B cell (primary cell): ENCODE measurements at regions not wholly inside any gene's neighbourhood (a gene's known extent, or its start where the extent isn't known, plus 50 kb on each side); places are given as distances from the start of the nearest gene placed in this dataset.

Experiments
- ATAC-seq: fragments of 200-7000 bp; cut with Tn5 transposase; one replicate; pipeline ENCODE4 v1.10.0; 2021; ENCODE audit warnings: low read depth, mild to moderate bottlenecking, moderate number of reproducible peaks, moderate library complexity
- CTCF ChIA-PET: fragments of 350-600 bp; sonication (Branson Sonifier 250); formaldehyde crosslinking; loops from one replicate; lab custom pipeline; 2021; ENCODE audit warnings: antibody characterized with exemption, inconsistent platforms; lab: Charles Lee
- POLR2A ChIA-PET: fragments of 350-600 bp; sonication (Branson Sonifier 250); formaldehyde crosslinking; loops from one replicate; lab custom pipeline; 2021; ENCODE audit warnings: antibody characterized with exemption; lab: Charles Lee
- DNase-seq: peaks from one replicate; pipeline ENCODE4 v3.0.0; 2013
- H2AFZ ChIP-seq: 2 replicates; pipeline ENCODE4 v1.6.1; 2012; ENCODE audit warnings: mild to moderate bottlenecking, low read depth, low read length; ENCODE audit not compliant: insufficient read depth, poor library complexity, severe bottlenecking
- H3K27ac ChIP-seq, 2 donors: 1 replicate in 1 of 2; 2 replicates in 1 of 2; pipeline ENCODE4 v1.5.1; 2012 to 2013; ENCODE audit warnings: low read length in 2 of 2, mild to moderate bottlenecking in 2 of 2, moderate library complexity in 1 of 2
- H3K27me3 ChIP-seq, 4 experiments: fragments of 200-600 bp in 1 of 4; sonication (generic) in 1 of 4; replicated peaks in 1 of 4; 1 replicate in 2 of 4; 2 replicates in 2 of 4; pipeline versions ENCODE4 v1.6.1 to v1.7.0; 2013 to 2016; ENCODE audit warnings: low read length in 3 of 4, mild to moderate bottlenecking in 2 of 4, mixed read lengths in 1 of 4, moderate library complexity in 1 of 4; ENCODE audit not compliant: insufficient read depth in 4 of 4, control insufficient read depth in 3 of 4; ENCODE audit errors: control extremely low read depth in 1 of 4
- H3K36me3 ChIP-seq, 2 experiments: replicated peaks in 1 of 2; 1 replicate in 1 of 2; 2 replicates in 1 of 2; pipeline versions ENCODE4 v1.6.1 to v1.7.1; 2013; ENCODE audit warnings: low read length in 1 of 2; ENCODE audit not compliant: insufficient read depth in 2 of 2, control insufficient read depth in 1 of 2; ENCODE audit errors: control extremely low read depth in 1 of 2, extremely low read depth in 1 of 2
- H3K4me1 ChIP-seq, 2 donors: fragments of 200-600 bp in 1 of 2; sonication (generic) in 1 of 2; 1 replicate in 1 of 2; 2 replicates in 1 of 2; pipeline versions ENCODE4 v1.5.1 to v1.6.1; 2013 to 2017; ENCODE audit warnings: low read length in 2 of 2; ENCODE audit not compliant: control insufficient read depth in 2 of 2, insufficient read depth in 2 of 2
- H3K4me2 ChIP-seq: replicated peaks from 2 replicates; pipeline ENCODE3; 2012; ENCODE audit warnings: mild to moderate bottlenecking, low read depth, low read length; ENCODE audit not compliant: poor library complexity, severe bottlenecking
- H3K4me3 ChIP-seq, 5 experiments: fragments of 200-600 bp in 1 of 5; sonication (generic) in 1 of 5; 1 replicate in 3 of 5; 2 replicates in 2 of 5; pipeline versions ENCODE4 v1.5.1 to v1.7.0; 2011 to 2016; ENCODE audit warnings: low read length in 4 of 5, mild to moderate bottlenecking in 4 of 5, low read depth in 2 of 5, control low read depth in 1 of 5, moderate library complexity in 1 of 5; ENCODE audit not compliant: insufficient read depth in 1 of 5; ENCODE audit errors: control extremely low read depth in 1 of 5, extremely low read depth in 1 of 5
- H3K79me2 ChIP-seq: fragments of 200-600 bp; sonication (generic); one replicate; pipeline ENCODE4 v1.6.0; 2016; ENCODE audit warnings: low read length; ENCODE audit not compliant: control insufficient read depth, insufficient read depth
- H3K9ac ChIP-seq: fragments of 200-600 bp; sonication (generic); 2 replicates; pipeline ENCODE4 v1.6.1; 2017; ENCODE audit warnings: mild to moderate bottlenecking, low read length, moderate library complexity
- H3K9me3 ChIP-seq, 3 donors: one replicate each; pipeline versions ENCODE4 v1.6.1 to v1.7.1; 2013; ENCODE audit warnings: low read length in 2 of 3; ENCODE audit not compliant: control insufficient read depth in 2 of 3, insufficient read depth in 1 of 3; ENCODE audit errors: control extremely low read depth in 1 of 3
- H4K20me1 ChIP-seq: 2 replicates; pipeline ENCODE4 v1.6.0; 2012; ENCODE audit warnings: mild to moderate bottlenecking, low read length; ENCODE audit not compliant: insufficient read depth, control insufficient read depth, poor library complexity, severe bottlenecking
- H3K27ac Mint-ChIP-seq: one replicate; pipeline ENCODE4 v1.8.0; 2021; ENCODE audit warnings: mixed read lengths
- H3K27me3 Mint-ChIP-seq: one replicate; pipeline ENCODE4 v1.8.0; 2021; ENCODE audit warnings: mixed read lengths
- H3K4me1 Mint-ChIP-seq: one replicate; pipeline ENCODE4 v1.8.0; 2021; ENCODE audit warnings: mixed read lengths
- H3K4me3 Mint-ChIP-seq: one replicate; pipeline ENCODE4 v1.8.0; 2021; ENCODE audit warnings: mixed read lengths
- H3K9me3 Mint-ChIP-seq: one replicate; pipeline ENCODE4 v1.8.0; 2022; ENCODE audit warnings: mixed read lengths; ENCODE audit not compliant: insufficient read depth
- EZH2 ChIP-seq: IDR thresholded peaks from 2 replicates; pipeline ENCODE4 v1.6.1; 2012; ENCODE audit warnings: borderline replicate concordance, low read depth, mild to moderate bottlenecking, moderate library complexity, low read length; ENCODE audit not compliant: insufficient read depth, poor library complexity, severe bottlenecking
- WGBS: methylation state at CpG from one replicate; pipeline ENCODE4 v1.1.5; 2013; ENCODE audit warnings: missing lambda C conversion rate; ENCODE audit not compliant: insufficient coverage; 5-methylcytosine and 5-hydroxymethylcytosine counted together
- intact Hi-C: fragments of 100-400 bp; cut with micrococcal nuclease; formaldehyde crosslinking; loops from one replicate; pipeline ENCODE4 v1.10.0; 2022
- TF ChIP-seq, protein P1 (sequence below): fragments of 200-600 bp; IDR thresholded peaks from one replicate; pipeline ENCODE4 v1.8.0; 2022; ENCODE audit warnings: antibody characterized with exemption, mild to moderate bottlenecking

DNA sequence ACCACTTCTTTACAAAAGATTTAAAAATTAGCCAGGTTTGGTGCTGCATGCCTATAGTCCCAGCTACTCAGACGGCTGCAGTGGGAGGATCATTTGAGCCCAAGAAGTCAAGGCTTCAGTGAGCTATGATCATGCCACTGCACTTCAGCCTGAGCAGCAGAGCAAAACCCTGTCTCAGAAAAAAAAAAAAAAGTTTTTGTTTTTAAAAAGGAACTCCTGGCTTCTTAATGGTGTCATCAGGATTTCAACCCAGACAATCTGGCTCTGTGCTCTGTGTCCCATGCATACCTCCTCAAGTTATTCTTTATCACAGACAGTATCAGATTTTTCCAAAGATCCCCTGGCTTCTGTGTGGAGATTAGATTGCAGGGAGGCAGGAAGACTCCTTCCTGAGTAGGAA is 64.2 kb upstream of the IL12A start:
- no peak for TF ChIP-seq EZH2
- TF ChIP-seq, protein P1, sequence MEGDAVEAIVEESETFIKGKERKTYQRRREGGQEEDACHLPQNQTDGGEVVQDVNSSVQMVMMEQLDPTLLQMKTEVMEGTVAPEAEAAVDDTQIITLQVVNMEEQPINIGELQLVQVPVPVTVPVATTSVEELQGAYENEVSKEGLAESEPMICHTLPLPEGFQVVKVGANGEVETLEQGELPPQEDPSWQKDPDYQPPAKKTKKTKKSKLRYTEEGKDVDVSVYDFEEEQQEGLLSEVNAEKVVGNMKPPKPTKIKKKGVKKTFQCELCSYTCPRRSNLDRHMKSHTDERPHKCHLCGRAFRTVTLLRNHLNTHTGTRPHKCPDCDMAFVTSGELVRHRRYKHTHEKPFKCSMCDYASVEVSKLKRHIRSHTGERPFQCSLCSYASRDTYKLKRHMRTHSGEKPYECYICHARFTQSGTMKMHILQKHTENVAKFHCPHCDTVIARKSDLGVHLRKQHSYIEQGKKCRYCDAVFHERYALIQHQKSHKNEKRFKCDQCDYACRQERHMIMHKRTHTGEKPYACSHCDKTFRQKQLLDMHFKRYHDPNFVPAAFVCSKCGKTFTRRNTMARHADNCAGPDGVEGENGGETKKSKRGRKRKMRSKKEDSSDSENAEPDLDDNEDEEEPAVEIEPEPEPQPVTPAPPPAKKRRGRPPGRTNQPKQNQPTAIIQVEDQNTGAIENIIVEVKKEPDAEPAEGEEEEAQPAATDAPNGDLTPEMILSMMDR = no peak
- no peaks in the 10 kb centered on the region for H3K79me2 ChIP-seq
- no peak overlapping the region for H3K4me3 Mint-ChIP-seq
- no peaks in the 10 kb centered on the region for H3K27me3 ChIP-seq
- no peak overlapping the region for H3K4me2 ChIP-seq
- no peaks in the 10 kb centered on the region for H3K27me3 Mint-ChIP-seq
- peaks cover 16 to 31% of the 10 kb centered on the region in 2 donors for H3K4me1 ChIP-seq
- no peaks in the 10 kb centered on the region for H4K20me1 ChIP-seq
- H3K4me1 Mint-ChIP-seq = peaks cover 43% of the 10 kb centered on the region
- ChIA-PET CTCF (interaction anchor here (1.6 to 2.7 kb wide), 2 partner anchors 64 to 82 kb away, joined by 6 to 15 read pairs; partner anchors contain the start of gene IL12A), POLR2A (interaction anchor here (0.6 kb wide), 1 partner anchor 24 kb away, joined by 3 read pairs; no protein-coding TSS in a partner anchor)
- no peaks in the 10 kb centered on the region for H3K9me3 ChIP-seq
- intact Hi-C loops = loop anchor here (5.0 kb wide), 1 partner anchor 63 kb away; the partner anchor contains the start of gene IL12A
- no peak overlapping the region for H2AFZ ChIP-seq
- H3K9ac ChIP-seq = no peak overlapping the region
- no peaks in the 10 kb centered on the region for H3K36me3 ChIP-seq
- H3K27ac ChIP-seq = no peak overlapping the region
- no peaks in the 10 kb centered on the region for H3K9me3 Mint-ChIP-seq
- H3K4me3 ChIP-seq = no peak overlapping the region
- 75% methylated on average over 1 of the region's 1 CpG for WGBS
- H3K27ac Mint-ChIP-seq = no peak overlapping the region
- ATAC-seq = no peak
- no peak for DNase-seq

DNA sequence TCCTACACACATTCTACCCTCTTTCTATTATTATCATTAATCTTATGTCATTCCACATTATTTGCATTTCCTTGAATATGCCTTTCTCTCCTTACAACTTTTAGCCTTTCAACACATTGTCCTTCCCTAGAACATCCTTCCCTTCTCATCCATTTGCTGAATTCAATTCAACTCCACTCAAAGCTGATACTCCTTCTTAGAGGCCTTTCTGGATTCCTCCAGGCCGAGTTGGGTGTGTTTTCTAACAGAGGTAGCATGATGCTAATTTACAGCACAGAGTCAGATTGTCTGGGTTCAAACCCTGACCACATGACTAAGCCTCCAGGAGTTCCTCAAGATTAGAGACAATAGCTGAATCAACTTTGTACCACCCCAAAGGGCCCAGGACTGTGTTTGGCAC is 63.4 kb upstream of the IL12A start:
- H2AFZ ChIP-seq = no peak overlapping the region
- no peaks in the 10 kb centered on the region for H3K9me3 ChIP-seq
- peaks cover 19 to 36% of the 10 kb centered on the region in 2 donors for H3K4me1 ChIP-seq
- H3K27me3 Mint-ChIP-seq = no peaks in the 10 kb centered on the region
- H3K4me2 ChIP-seq = no peak overlapping the region
- H3K9me3 Mint-ChIP-seq = no peaks in the 10 kb centered on the region
- H3K4me3 Mint-ChIP-seq = no peak overlapping the region
- peaks cover 41% of the 10 kb centered on the region for H3K4me1 Mint-ChIP-seq
- no peaks in the 10 kb centered on the region for H4K20me1 ChIP-seq
- ChIA-PET POLR2A (no interaction called here), CTCF (no interaction called here)
- no peak overlapping the region for H3K9ac ChIP-seq
- no CpG with 5 or more reads among the region's 1 CpG for WGBS
- no peak overlapping the region for H3K27ac Mint-ChIP-seq
- no peak overlapping the region for H3K27ac ChIP-seq
- DNase-seq (no peak), ATAC-seq (no peak)
- no peak overlapping the region for H3K4me3 ChIP-seq
- H3K36me3 ChIP-seq = no peaks in the 10 kb centered on the region
- intact Hi-C loops = no loop called here
- no peaks in the 10 kb centered on the region for H3K27me3 ChIP-seq
- no peaks in the 10 kb centered on the region for H3K79me2 ChIP-seq
- TF ChIP-seq, protein P1 = no peak
- no peak for TF ChIP-seq EZH2
